ENCODE measurements at regions not wholly inside any gene's neighbourhood (a gene's known extent, or its start where the extent isn't known, plus 50 kb on each side); places are given as distances from the start of the nearest gene placed in this dataset.

DNA sequence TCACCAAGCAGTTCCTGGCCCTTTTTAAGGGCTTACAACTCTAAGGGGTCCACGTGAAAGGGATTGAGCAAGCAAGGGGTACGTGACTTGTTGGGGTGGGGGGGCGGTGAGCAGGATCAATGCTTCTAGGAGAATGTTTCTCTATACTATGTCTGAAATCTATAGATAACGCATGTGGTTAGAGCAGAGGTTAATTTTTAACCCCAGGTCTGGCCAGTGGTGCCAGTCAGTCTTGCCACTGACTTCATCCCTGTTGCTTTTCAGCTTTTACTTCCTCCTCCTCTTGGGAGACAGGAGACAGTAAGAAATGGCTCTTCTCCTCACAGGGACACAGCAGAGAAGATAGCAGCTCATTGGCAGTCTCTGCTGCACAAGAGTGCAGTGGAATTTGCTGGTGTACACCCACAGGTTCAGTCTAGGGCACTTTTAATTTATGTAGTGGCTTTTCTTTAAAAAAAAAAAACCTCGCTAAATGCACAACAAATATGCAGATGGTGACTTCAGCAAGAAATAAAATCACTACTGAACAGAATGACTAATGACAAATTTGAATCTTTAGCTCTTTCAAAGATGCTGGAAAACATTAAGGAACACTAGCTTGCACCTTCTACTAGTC, 190.5 kb downstream of the CCNG2 start:
- DNase-seq (ENCODE audit: low read depth, low spot score): no peak
- no peak for TF ChIP-seq CTCF (conservative IDR thresholded peaks at IDR 0.05)
- H3K27ac Mint-ChIP-seq (ENCODE audit: unreplicated experiment): no peak overlapping the region
- H3K36me3 Mint-ChIP-seq (ENCODE audit: low read depth): no peaks in the 10 kb centered on the region
- peaks cover 3% of the 10 kb centered on the region for H3K9me3 Mint-ChIP-seq
- no peaks in the 10 kb centered on the region for H3K4me1 Mint-ChIP-seq
- no peak overlapping the region for H3K4me3 Mint-ChIP-seq
- H3K27me3 Mint-ChIP-seq (ENCODE audit: low read depth): peaks cover 26% of the 10 kb centered on the region

- no peak for DNase-seq (ENCODE audit: low read depth, low spot score)
- Mint-ChIP-seq H3K36me3 (ENCODE audit: low read depth) (no peaks in the 10 kb centered on the region), H3K4me1 (no peaks in the 10 kb centered on the region), H3K9me3 (no peaks in the 10 kb centered on the region), H3K27ac (ENCODE audit: unreplicated experiment) (no peak overlapping the region), H3K4me3 (no peak overlapping the region), H3K27me3 (ENCODE audit: low read depth) (peaks cover 21% of the 10 kb centered on the region)
- no peak for TF ChIP-seq CTCF (conservative IDR thresholded peaks at IDR 0.05)
These were observed 191.8 kb downstream of the CCNG2 start for GRCh38 chr4:77348815-77349214.

- Mint-ChIP-seq H3K9me3 (no peaks in the 10 kb centered on the region), H3K36me3 (ENCODE audit: low read depth) (no peaks in the 10 kb centered on the region), H3K4me3 (no peak overlapping the region), H3K27me3 (ENCODE audit: low read depth) (peaks cover 17% of the 10 kb centered on the region), H3K4me1 (no peaks in the 10 kb centered on the region), H3K27ac (ENCODE audit: unreplicated experiment) (no peak overlapping the region)
- TF ChIP-seq CTCF (conservative IDR thresholded peaks at IDR 0.05): no peak
- no peak for DNase-seq (ENCODE audit: low read depth, low spot score)
These were observed 192.4 kb downstream of the CCNG2 start for GRCh38 chr4:77349364-77349763.

GRCh38 chr4:77349796-77350195, 192.8 kb downstream of the CCNG2 start:
- Mint-ChIP-seq H3K4me1 (no peaks in the 10 kb centered on the region), H3K9me3 (no peaks in the 10 kb centered on the region), H3K4me3 (no peak overlapping the region), H3K27ac (ENCODE audit: unreplicated experiment) (no peak overlapping the region), H3K27me3 (ENCODE audit: low read depth) (peaks cover 17% of the 10 kb centered on the region), H3K36me3 (ENCODE audit: low read depth) (no peaks in the 10 kb centered on the region)
- no peak for TF ChIP-seq CTCF (conservative IDR thresholded peaks at IDR 0.05)
- no peak for DNase-seq (ENCODE audit: low read depth, low spot score)

- H3K9me3 Mint-ChIP-seq: no peaks in the 10 kb centered on the region
- no peak for TF ChIP-seq CTCF (conservative IDR thresholded peaks at IDR 0.05)
- H3K27ac Mint-ChIP-seq (ENCODE audit: unreplicated experiment): no peak overlapping the region
- H3K4me1 Mint-ChIP-seq: no peaks in the 10 kb centered on the region
- no peak overlapping the region for H3K4me3 Mint-ChIP-seq
- DNase-seq (ENCODE audit: low read depth, low spot score): no peak
- no peaks in the 10 kb centered on the region for H3K36me3 Mint-ChIP-seq (ENCODE audit: low read depth)
- H3K27me3 Mint-ChIP-seq (ENCODE audit: low read depth): peaks cover 1% of the 10 kb centered on the region
These were observed 195.2 kb downstream of the CCNG2 start for GRCh38 chr4:77352192-77352591.
